KMS-11 (cell line): ENCODE measurements at regions not wholly inside any gene's neighbourhood (a gene's known extent, or its start where the extent isn't known, plus 50 kb on each side); places are given as distances from the start of the nearest gene placed in this dataset.

Experiments
- H2AFZ ChIP-seq: fragments of 200-600 bp; sonication (generic); 2 replicates; pipeline ENCODE4 v1.6.1; 2016; ENCODE audit warnings: antibody characterized with exemption, mixed run types, low read depth
- H3K27ac ChIP-seq: fragments of 200-600 bp; sonication (generic); 2 replicates; pipeline ENCODE4 v1.6.1; 2016; ENCODE audit warnings: mild to moderate bottlenecking, mixed run types
- H3K27me3 ChIP-seq: fragments of 200-600 bp; sonication (generic); 2 replicates; pipeline ENCODE4 v1.6.1; 2017; ENCODE audit warnings: mild to moderate bottlenecking, low read depth, mixed run types, moderate library complexity; ENCODE audit not compliant: insufficient read depth
- H3K36me3 ChIP-seq: fragments of 200-600 bp; sonication (generic); 2 replicates; pipeline ENCODE4 v1.6.1; 2017; ENCODE audit warnings: mild to moderate bottlenecking, mixed run types; ENCODE audit not compliant: insufficient read depth
- H3K4me1 ChIP-seq: fragments of 200-600 bp; sonication (generic); 2 replicates; pipeline ENCODE4 v1.6.1; 2016; ENCODE audit warnings: mild to moderate bottlenecking, low read depth, mixed run types; ENCODE audit not compliant: poor library complexity, severe bottlenecking
- H3K4me2 ChIP-seq: fragments of 200-600 bp; sonication (generic); 2 replicates; pipeline ENCODE4 v1.7.0; 2016; ENCODE audit warnings: mild to moderate bottlenecking, mixed run types
- H3K4me3 ChIP-seq: fragments of 200-600 bp; sonication (generic); IDR thresholded peaks from 2 replicates; pipeline ENCODE4 v1.6.1; 2017; ENCODE audit warnings: low read depth, low read length, mixed read lengths; ENCODE audit not compliant: insufficient read depth
- H3K79me2 ChIP-seq: fragments of 200-600 bp; sonication (generic); 2 replicates; pipeline ENCODE4 v1.6.1; 2016; ENCODE audit warnings: low read depth, mixed run types; ENCODE audit not compliant: insufficient read depth
- H3K9ac ChIP-seq: fragments of 200-600 bp; sonication (generic); 2 replicates; pipeline ENCODE4 v1.6.1; 2016; ENCODE audit warnings: mild to moderate bottlenecking, mixed run types
- H4K20me1 ChIP-seq: fragments of 200-600 bp; sonication (generic); 2 replicates; pipeline ENCODE4 v1.6.1; 2016; ENCODE audit warnings: mild to moderate bottlenecking, mixed run types; ENCODE audit not compliant: insufficient read depth
- TF ChIP-seq, protein P1 (sequence below): fragments of 200-600 bp; sonication (generic); conservative IDR thresholded peaks from 2 replicates; pipeline ENCODE4 v1.6.1; 2017; ENCODE audit warnings: low read depth, mild to moderate bottlenecking, antibody characterized with exemption, low read length, moderate library complexity, mixed read lengths

DNA sequence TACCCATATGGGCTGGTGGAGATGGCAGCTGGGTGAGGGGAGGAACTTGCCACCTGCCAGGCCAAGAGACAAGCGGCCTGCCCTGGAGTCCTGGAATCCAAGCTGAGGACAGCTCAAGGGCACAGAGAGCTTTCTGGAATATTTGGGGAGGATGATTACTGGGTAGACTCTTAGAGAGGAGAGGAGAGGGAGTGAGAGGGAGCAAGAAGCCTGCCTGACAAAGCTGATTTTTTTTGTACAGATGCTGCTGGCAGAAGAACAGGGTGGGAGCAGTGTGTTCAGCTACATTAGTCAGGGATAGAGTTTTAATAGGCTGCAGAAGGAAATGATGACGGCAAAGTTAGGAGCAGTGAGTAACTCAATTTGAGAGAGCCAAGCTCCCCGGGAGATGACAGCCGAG is 299.3 kb downstream of the NXPE2 start:
- H3K4me2 ChIP-seq = no peak overlapping the region
- TF ChIP-seq, protein P1, sequence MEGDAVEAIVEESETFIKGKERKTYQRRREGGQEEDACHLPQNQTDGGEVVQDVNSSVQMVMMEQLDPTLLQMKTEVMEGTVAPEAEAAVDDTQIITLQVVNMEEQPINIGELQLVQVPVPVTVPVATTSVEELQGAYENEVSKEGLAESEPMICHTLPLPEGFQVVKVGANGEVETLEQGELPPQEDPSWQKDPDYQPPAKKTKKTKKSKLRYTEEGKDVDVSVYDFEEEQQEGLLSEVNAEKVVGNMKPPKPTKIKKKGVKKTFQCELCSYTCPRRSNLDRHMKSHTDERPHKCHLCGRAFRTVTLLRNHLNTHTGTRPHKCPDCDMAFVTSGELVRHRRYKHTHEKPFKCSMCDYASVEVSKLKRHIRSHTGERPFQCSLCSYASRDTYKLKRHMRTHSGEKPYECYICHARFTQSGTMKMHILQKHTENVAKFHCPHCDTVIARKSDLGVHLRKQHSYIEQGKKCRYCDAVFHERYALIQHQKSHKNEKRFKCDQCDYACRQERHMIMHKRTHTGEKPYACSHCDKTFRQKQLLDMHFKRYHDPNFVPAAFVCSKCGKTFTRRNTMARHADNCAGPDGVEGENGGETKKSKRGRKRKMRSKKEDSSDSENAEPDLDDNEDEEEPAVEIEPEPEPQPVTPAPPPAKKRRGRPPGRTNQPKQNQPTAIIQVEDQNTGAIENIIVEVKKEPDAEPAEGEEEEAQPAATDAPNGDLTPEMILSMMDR = no peak
- H3K4me3 ChIP-seq = no peak overlapping the region
- no peak overlapping the region for H3K27ac ChIP-seq
- no peak overlapping the region for H2AFZ ChIP-seq
- no peaks in the 10 kb centered on the region for H3K27me3 ChIP-seq
- H3K9ac ChIP-seq = no peak overlapping the region
- no peaks in the 10 kb centered on the region for H3K79me2 ChIP-seq
- no peaks in the 10 kb centered on the region for H3K4me1 ChIP-seq
- H3K36me3 ChIP-seq = no peaks in the 10 kb centered on the region
- H4K20me1 ChIP-seq = no peaks in the 10 kb centered on the region

DNA sequence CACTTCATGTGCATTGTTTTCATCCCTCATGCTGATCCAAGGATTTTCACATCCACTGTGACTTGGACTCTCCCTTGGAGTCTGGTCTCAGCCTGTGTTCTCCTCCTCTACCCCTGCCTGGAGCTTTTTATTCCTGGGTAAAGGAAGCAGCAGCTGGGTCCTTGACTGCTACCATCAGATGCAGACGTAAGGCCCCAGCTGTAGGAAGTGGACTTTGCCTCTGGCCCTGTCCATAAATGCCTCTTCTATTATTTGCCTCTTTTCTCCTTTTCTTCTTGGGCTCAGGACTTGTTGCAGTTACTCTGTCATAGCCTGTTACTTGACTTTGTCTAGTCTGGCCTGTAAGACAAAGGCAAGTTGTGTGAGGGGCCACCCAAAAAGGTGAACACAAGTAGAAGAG is 303.8 kb downstream of the NXPE2 start:
- TF ChIP-seq, protein P1 = no peak
- Histone ChIP-seq H3K27me3 (no peaks in the 10 kb centered on the region), H3K36me3 (no peaks in the 10 kb centered on the region), H2AFZ (no peak overlapping the region), H3K79me2 (no peaks in the 10 kb centered on the region), H3K4me2 (no peak overlapping the region), H4K20me1 (no peaks in the 10 kb centered on the region), H3K9ac (no peak overlapping the region), H3K27ac (no peak overlapping the region), H3K4me1 (no peaks in the 10 kb centered on the region), H3K4me3 (no peak overlapping the region)

DNA sequence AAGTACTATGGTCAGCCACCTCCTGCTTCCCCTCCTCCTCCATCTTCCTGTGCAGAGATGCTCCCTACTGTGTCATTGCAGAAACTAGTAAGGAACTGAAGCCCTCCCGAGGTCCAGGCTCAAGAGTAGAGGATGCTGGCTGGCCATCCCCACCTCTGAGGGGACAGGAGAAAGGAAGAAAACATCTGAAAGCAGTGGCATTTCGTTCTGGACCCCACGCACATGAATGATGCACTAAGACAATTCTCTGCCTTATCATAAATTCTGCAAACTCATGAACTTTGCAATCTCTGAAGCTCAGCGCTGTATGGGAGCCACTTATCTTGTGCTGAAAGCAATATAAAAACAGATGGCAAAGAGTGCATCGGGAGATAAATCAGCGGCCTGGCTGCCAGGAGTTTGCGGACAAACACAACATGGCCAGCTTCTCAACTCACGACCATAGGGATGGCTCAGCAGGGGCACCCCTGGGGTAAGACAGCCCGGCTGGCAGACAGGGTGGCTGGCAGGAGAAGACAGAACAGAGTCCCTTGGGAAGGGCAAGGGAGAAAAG is 306.4 kb downstream of the NXPE2 start:
- Histone ChIP-seq H2AFZ (no peak overlapping the region), H3K79me2 (no peaks in the 10 kb centered on the region), H3K4me3 (no peak overlapping the region), H3K4me1 (no peaks in the 10 kb centered on the region), H3K27ac (no peak overlapping the region), H3K4me2 (no peak overlapping the region), H3K27me3 (no peaks in the 10 kb centered on the region), H4K20me1 (no peaks in the 10 kb centered on the region), H3K9ac (no peak overlapping the region), H3K36me3 (no peaks in the 10 kb centered on the region)
- TF ChIP-seq, protein P1 = no peak

DNA sequence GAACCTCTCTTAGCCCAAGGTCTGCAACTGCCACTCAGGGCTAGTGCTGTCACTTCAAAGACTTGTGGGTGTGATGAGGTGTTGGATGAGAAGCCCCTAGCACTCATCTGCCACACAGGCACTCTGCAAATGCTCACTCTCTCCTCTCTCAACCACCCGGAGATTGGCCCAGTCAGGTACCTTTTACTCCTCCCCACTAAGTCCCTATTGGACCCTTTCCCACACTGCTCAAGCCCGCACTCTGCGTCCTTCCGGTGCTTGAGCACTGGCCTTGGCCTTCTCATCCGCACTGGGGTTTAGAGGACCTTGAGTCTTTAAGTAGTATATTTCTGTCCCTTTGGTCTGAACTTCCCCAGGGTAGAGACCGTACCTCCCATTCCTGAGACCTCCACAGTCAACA is 308.0 kb downstream of the NXPE2 start:
- Histone ChIP-seq H3K36me3 (no peaks in the 10 kb centered on the region), H4K20me1 (no peaks in the 10 kb centered on the region), H3K27me3 (no peaks in the 10 kb centered on the region), H3K9ac (no peak overlapping the region), H3K4me1 (no peaks in the 10 kb centered on the region), H2AFZ (no peak overlapping the region), H3K27ac (no peak overlapping the region), H3K4me3 (no peak overlapping the region), H3K79me2 (no peaks in the 10 kb centered on the region), H3K4me2 (no peak overlapping the region)
- TF ChIP-seq, protein P1 = no peak
